SH-SY5Y (cell line): ENCODE measurements at regions not wholly inside any gene's neighbourhood (a gene's known extent, or its start where the extent isn't known, plus 50 kb on each side); places are given as distances from the start of the nearest gene placed in this dataset.

Experiments
- GATA2 ChIP-seq: IDR thresholded peaks from 2 replicates; pipeline ENCODE4 v1.6.1; 2011; ENCODE audit warnings: mild to moderate bottlenecking, low read depth, low read length
- GATA3 ChIP-seq: IDR thresholded peaks from 2 replicates; pipeline ENCODE4 v1.6.1; 2011; ENCODE audit warnings: low read depth, mild to moderate bottlenecking, low read length, moderate library complexity

- TF ChIP-seq GATA3 (no peak), GATA2 (no peak)
Observed at GRCh38 chr6:85121158-85121557, 328.7 kb upstream of the NT5E start.

GRCh38 chr6:85118652-85119235, 331.1 kb upstream of the NT5E start:
- TF ChIP-seq GATA2 (no peak), GATA3 (no peak)

- no peak for TF ChIP-seq GATA3
- no peak for TF ChIP-seq GATA2
Observed at GRCh38 chr6:85118233-85118632, 331.6 kb upstream of the NT5E start.

GRCh38 chr6:85116475-85116874, 333.4 kb upstream of the NT5E start:
- TF ChIP-seq GATA3 (no peak), GATA2 (no peak)

GRCh38 chr6:85115876-85116275, 334.0 kb upstream of the NT5E start:
- no peak for TF ChIP-seq GATA2
- TF ChIP-seq GATA3 = no peak

- TF ChIP-seq GATA2 (no peak), GATA3 (no peak)
Observed at GRCh38 chr6:85115376-85115775, 334.5 kb upstream of the NT5E start.

GRCh38 chr6:85114581-85114935, 335.3 kb upstream of the NT5E start:
- TF ChIP-seq GATA2 = no peak
- no peak for TF ChIP-seq GATA3

- TF ChIP-seq GATA3 (no peak), GATA2 (no peak)
Observed at GRCh38 chr6:85113934-85114580, 335.8 kb upstream of the NT5E start.

GRCh38 chr6:85112540-85112939, 337.3 kb upstream of the NT5E start:
- TF ChIP-seq GATA2 = no peak
- no peak for TF ChIP-seq GATA3

GRCh38 chr6:85111481-85112011, 338.3 kb upstream of the NT5E start:
- TF ChIP-seq GATA2 (no peak), GATA3 (no peak)

GRCh38 chr6:85110943-85111342, 338.9 kb upstream of the NT5E start:
- no peak for TF ChIP-seq GATA2
- TF ChIP-seq GATA3 = no peak

- TF ChIP-seq GATA2 = no peak
- TF ChIP-seq GATA3 = no peak
Observed at GRCh38 chr6:85107701-85108100, 342.2 kb upstream of the NT5E start.

- TF ChIP-seq GATA3 (no peak), GATA2 (no peak)
Observed at GRCh38 chr6:85096976-85097375, 332.6 kb upstream of the TBX18 start.

GRCh38 chr6:85092226-85092625, 327.8 kb upstream of the TBX18 start:
- TF ChIP-seq GATA3 (no peak), GATA2 (no peak)

- TF ChIP-seq GATA2 (no peak), GATA3 (no peak)
Observed at GRCh38 chr6:85089255-85089654, 324.9 kb upstream of the TBX18 start.
